ENCODE measurements at regions not wholly inside any gene's neighbourhood (a gene's known extent, or its start where the extent isn't known, plus 50 kb on each side); places are given as distances from the start of the nearest gene placed in this dataset.
"Not testable (repeated sequence)": the region's sequence is repeated elsewhere in the genome, so short reads cannot be mapped to it uniquely, and the experiment has no call there.

DNA sequence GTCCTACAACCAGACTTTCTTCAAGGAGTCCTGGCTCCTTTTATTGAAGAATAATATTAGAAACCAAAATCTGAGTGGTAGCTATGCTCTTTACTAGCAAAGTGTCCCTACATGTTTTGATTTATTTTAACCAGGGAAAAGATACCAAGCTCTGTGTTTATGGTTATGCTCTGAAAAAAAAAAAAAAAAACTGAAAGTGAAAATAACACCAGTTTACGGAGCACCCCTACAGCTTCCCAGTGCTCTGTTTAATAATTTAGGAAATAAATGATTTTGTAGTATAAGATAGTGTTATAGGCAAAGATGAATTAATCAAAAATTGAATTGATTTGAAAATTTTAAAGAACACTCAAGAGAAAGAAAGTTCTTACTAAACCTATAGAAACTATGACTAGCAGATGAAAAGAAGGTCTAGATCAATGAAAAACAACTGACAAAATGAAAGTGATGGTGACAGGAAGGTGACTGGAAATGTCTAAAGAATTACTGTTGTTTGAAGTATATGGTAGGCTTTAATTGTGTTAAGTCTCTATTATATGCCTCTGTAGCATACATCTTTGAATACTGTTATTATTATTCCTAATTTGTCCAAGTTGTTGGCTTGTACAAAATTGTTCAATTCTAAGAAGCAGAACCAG is 1698.4 kb upstream of the PCDH10 start:
- DNase-seq (ENCODE audit: low spot score), result no peak

DNA sequence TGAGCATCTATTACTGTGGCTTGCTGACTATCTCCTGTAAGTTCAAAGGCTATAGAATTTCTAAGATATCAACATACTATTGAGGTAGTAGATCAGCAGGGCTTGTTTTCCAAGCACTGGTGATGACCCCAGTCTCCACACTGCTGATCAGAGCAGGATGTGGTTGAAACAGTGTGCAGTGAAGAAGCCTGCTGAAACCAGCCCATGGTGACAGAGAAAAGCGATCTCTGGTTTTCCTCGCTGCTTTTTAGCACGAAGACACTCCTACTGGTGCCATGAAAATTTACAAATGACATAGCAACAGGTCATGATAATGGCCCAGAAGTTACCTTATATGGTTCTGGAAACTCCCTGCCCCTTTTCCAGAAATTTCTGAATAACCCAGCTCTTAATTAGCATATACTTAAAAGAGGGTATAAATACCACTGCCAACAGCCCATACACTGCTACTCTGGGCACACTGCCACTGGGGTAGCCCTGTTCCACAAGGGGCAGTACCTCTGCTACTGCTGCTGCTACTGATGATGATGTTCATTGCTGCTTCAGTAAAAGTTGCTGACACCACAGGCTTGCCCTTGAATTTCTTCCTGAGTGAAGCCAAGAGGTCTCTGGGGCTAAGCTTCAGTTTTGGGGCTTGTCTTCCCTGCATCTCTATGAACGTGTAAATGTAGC is 1689.5 kb upstream of the PCDH10 start:
- DNase-seq (ENCODE audit: low spot score), result peak; percentile 24

DNA sequence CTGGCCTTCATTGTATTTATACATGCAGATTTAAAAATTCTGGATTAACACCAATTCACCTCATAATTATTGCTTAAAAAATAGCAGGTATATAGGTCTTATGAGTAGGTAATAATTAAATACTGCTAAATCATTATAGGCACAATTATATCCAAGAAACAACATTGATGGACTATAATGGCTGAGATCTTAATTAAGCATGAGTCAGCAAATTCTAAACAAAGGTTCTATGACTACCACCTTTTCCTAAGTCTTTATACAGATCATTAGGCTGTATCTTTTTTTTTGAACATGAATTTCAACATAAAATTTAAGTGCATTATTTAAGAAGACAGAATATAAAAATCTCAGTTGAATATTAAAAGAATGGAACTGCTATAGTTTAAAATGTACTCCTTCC is 1678.7 kb upstream of the PCDH10 start:
- no peak for DNase-seq (ENCODE audit: low spot score)

DNA sequence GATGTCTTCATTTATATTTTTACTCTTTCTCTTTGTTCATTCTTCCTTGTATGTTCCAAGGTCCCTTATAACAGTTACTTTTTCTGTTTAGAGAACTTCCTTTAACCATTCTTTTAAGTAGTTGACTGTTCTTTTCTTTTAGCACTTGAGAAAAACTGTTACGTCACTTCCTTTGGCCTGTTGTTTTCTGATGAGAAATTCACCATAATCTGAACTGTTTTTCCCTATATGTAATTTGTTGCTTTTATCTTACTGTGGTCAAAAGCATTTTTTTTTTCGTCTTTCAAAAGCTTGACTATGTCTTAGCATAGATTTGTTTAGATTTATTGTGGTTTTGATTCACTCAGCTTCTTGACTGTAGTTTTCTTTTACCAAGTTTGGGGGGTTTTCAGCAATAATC is 1660.3 kb upstream of the PCDH10 start:
- DNase-seq (ENCODE audit: low spot score), result peak; percentile 61

DNA sequence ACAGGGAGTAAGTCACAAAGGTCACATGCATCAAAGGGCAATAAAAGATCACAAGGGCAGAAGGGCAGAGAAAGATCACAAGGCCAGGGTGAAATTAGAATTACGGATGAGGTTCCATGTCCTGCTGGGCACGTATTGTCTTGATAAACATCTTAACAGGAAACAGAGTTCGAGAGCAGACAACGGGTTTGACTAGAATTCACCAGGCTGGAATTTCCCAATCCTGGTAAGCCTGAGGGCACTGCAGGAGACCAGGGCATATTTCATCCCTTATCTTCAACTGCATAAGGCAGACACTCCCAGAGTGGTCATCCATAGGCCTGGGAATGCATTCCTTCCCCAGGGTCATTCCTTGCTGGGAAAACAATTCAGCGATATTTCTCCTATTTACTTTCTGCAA is 1652.9 kb upstream of the PCDH10 start:
- DNase-seq (ENCODE audit: low spot score), result not testable (repeated sequence)

DNA sequence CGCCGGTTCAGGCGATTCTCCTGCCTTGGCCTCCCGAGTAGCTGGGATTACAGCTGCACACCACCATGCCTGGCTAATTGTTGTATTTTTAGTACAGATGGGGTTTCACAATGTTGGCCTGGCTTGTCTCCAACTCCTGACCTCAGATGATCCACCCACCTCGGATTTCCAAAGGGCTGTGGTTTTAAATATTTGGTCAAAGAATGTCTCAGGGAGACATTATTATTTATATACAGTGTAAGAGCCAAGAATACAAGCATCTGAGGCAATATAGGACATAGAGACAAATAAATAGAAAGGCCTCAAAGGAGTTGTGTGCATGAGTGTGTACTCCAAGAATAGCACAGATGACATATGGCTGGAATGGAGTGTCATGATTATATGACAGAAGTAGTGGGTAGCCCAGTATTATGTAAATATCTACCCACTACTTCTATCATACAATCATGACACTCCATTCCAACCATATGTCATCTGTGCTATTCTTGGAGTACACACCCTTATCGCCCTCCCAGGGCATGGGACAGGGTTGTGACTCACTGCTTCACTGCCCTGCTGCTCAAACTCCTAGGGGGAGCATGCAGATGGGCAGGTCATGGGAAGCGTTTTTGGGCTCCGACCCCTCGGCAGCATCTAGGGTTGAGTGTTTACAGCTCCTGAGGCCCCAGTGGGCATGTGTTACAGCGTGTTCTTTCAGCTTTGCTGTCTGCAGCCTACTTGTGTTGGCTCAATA is 1649.8 kb upstream of the PCDH10 start:
- peak; percentile 84 for DNase-seq (ENCODE audit: low spot score)

DNA sequence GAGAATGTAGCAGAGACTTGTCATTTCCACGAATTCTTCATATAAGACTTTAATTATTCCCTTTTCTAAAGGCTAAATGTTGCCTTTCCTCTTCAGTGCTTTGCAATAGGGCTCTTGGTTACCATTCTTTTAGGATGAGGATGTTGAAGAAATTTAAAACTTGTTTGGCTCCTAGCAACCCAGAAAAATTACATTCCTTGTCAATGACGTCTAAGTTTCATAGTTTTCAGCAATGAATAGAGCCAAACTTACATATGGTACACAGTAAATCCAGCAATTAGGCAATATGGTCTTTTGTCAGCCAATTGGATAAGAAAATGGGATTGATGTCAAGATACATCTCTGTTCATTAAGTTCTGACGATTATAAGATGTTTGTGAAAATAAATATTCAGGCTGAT is 1639.6 kb upstream of the PCDH10 start:
- DNase-seq (ENCODE audit: low spot score), result no peak

DNA sequence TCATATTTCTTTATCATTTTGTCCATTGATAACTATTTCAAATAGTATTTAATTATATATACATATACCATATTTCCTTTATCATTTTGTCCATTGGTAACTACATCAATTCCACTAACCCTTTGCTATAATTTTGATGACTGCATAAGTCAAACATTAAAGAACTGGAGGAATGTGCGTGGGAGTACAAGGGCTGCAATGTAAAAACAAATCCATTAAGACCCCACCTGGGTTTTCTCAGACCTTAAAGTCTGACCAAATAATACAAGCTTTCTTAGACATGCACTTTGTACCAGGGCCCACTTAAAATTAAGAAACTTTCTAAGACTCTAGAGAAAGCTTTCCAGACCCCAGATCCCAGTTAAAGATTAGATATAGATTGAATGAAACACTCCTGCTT is 1622.4 kb upstream of the PCDH10 start:
- no peak for DNase-seq (ENCODE audit: low spot score)

DNA sequence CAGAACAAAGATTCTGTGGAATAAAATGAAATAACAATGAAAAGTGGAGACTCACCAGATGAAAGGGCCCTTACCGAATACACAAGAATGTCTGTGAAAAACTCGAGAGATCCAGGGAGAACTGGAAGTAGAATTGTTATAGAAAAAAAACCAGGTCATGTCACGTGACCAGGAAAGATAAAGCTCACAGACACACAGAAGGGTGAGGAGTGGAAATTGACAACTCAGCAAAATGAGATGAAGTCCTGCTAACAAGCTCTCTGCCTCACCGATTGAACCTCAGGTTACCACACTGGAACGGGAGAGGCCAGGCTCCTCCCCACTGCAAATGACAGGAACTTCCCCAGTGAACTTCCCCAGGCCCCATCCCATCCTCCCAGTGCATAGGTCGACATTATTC is 1618.0 kb upstream of the PCDH10 start:
- no peak for DNase-seq (ENCODE audit: low spot score)

DNA sequence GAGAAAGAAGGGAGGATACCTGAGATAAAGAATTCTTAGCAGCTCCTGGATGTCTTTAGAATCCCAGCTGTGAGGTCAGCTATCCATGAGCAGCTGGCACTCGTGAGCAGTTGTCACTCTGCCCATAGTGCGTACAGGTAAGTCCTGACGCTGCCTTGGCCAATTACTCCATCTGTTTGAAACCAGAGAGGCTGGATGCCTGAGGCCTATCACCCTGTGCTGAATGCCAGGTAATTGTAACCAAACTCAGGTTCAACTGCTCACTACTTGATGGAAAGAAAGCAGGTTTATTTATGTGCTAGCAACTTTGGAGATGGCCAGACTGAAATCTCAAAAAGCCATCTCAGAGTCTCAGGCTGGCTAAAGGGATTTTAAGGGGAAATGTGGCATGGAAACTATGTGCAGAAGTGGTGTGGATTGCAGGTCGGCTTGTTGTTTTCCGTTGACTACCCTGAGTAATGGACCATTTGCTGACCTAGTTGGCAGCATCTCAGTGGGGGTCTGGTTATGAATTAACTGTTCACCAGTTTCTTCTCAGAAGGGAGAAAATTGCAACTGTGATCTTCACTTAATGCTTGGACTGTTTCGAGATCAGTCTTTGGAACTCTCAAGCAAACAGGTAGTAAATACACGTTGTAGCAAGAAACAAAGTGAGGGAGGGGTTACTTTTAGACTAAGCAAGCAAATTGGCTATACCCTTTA is 1614.0 kb upstream of the PCDH10 start:
- DNase-seq (ENCODE audit: low spot score), result no peak

DNA sequence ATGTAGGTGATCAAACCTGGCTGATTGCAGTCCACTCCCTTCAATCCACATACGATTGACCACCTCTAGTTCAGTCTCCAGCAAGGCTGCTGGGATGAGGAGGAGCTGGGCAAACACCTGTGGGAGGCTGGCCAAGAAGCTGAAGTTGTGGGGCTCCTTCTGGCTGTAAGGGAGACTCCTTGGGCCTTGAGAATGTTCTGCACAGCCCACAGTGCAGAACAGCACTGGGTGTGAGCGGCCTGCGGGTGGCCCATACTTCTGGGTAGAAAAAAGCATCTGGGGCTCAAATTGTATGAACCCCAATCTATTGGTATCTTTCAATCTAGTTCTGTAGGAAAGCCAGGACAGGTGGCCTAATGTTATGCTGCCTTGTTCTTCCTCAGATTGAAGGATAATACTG is 1608.8 kb upstream of the PCDH10 start:
- DNase-seq (ENCODE audit: low spot score), result no peak

DNA sequence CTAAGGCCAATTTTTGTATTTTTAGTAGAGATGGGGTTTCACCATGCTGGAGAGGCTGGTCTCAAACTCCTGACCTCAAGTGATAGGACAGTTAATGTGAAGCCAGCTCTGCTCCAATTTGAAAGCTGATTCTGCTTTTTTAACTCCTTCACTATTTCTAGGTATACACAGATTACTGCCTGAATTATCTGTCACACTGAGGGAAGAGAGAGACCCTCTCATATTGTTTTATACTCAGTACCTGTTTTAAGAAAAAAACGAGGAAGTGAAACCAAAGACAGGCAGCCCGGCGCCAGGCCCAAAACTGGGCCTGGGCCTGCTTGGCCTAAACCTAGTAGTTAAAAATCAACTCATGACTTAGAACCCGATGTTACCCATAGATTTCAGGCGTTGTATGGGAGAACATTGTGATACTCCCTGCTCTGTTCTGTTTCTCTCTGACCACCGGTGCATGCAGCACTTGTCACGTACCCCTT is 1601.5 kb upstream of the PCDH10 start:
- no peak for DNase-seq (ENCODE audit: low spot score)

DNA sequence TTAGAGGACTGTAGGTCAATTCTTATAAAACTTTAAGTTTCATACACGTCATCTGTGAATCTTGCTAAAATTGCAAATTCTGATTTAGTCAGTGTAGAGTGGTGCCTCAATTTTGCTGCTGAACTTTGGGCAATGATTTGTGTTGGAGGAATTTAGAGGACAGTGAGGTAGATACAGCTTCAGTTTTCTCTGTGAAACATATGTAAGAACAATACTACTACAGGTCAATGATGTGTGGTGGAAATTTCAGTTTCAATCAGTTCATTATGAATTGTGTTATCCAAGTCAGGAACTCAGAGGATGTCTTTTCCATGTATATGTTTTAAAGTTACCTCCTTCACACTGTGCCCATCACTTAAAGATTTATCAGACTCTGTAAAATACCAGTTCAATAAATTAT is 1597.8 kb upstream of the PCDH10 start:
- DNase-seq (ENCODE audit: low spot score), result no peak

DNA sequence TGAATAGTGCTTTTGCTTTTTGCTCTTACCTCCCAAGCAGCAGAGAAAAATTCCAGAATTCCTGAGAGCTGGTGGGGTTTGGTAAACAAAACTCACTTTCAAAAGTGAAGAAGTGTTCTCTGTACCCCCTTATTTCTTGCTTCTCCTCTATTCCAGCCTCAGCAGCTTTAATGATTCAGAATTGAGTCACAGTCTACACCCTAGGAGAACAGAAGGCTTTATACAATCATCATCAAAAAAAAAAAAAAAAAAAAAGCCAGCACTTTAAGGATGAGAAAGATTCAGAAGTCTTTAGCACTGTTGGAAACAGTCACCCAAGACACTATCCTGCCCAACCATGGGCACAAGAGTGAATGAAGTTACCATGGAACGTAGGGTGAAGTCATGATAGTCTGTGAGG is 1583.1 kb upstream of the PCDH10 start:
- no peak for DNase-seq (ENCODE audit: low spot score)

DNA sequence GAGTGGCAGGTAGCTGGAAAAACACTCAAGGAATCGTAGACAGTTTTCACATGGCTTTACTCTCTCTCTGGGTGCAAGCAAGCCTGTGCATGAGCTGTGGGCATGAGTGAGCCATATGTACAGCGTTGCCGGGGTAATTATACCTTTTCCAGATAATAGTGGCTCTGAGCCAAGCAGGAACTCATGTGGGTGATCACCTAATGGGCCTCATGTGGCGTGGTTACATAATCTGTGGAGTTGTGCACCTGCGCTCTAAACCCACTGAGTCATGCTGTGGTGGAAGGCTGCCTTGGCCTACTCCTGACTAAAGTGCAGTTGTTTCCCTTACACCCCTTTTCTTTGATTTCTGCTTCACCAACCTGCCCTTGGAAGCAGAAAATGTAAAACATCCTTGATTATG is 1564.5 kb upstream of the PCDH10 start:
- no peak for DNase-seq (ENCODE audit: low spot score)

DNA sequence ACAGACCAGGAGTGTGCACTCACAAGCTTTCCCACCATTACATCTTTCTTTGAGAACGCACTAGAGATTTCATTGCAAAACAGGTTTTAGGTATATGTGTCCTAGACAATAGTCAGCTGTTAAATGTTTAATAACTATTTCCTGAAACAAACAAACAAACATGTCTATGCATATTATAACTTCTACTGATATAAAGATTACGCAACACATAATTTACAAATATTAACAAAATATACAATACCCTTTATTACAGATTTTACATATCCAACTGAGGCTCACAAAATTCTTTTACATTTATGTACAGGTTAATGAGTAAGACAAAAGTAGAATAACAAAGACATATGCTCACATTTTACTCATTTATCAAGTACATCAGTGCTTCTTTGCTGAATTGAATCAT is 1554.0 kb upstream of the PCDH10 start:
- no peak for DNase-seq (ENCODE audit: low spot score)

DNA sequence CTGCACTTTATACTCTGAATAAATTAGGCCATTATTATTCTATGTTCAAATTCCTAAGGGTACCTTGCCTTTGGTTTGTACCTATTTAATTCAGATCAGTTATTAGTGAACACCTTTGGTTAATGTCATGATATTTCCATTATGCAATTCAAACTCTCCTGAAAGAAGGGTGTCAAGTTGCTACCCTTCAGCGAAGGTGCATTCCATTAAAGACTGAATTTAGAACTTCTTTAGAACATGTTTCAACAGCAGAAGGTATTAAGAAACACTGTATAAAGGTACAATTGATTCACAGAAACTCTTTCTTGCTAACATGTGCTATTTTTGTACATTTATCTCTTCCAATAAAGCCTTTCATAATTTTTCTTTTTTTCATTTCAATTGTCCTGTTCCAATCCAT is 1545.4 kb upstream of the PCDH10 start:
- DNase-seq (ENCODE audit: low spot score), result no peak

DNA sequence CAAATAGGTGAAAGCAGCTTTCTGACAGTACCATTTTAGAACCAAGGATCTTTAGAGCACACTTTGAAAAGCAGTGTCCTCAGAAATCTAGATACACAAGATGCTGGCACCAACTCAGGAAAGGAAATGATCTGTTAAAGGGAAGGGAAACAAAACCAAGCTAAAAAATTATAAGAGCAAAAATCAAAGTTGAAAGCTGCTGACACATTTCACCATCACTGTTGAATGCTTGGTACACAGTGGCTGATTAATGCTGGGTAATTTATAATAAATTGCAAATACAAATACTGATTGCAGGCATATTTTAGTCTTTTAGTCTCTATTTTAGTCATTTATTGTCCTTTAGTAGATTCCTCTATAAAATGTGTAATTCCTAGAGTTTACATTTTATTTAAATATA is 1540.1 kb upstream of the PCDH10 start:
- no peak for DNase-seq (ENCODE audit: low spot score)

DNA sequence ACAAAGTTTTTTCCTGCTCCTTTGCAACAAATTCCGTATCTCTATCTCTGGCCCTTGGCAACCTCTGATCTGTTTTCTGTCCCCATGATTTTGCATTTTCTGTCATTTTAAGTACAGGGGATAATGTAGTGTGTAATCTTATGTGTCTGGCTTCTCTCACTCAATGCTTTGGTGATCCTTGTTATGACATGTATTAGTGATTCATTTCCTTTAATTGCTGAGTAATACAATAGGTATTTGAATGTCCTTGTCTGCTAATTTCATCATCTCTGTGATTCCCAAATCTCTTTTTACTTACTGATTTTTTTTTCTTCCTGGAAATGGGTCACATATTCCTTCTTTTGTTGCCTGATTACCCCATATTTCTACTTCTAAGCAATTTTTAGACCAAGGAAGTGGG is 1538.6 kb upstream of the PCDH10 start:
- DNase-seq (ENCODE audit: low spot score), result not testable (repeated sequence)

DNA sequence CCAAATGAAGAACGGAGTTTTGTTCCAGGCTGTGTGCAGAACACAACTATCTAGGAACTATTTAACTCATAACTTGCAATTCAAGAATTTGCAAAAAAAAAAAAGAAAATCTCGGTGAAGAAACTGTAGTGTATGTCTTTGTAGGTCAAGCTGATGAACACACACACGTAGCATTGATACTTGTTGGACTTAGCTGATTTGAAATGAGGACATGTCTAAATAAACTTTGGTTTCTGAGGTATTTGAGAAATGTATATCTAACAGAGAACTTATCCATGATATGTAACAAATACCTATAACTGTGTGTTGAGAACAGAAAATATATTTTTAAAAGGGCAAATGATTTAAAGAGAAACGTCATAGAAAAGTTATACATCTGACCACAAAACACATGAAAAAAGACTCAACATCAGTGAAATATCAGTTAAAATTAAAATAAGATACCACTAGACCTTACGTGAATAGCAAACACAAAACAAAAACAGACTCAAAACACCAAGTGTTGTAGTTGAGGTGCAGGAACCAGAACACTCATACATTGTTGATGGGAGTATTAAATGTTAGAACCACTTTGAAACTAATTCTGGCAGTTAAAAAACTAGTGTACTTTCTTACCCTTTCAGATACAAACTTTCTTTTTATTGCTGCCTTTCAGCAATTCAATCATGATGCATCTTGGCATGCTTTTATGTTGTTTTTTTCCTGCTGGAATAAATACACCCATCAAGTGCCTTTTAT is 1535.8 kb upstream of the PCDH10 start:
- no peak for DNase-seq (ENCODE audit: low spot score)

DNA sequence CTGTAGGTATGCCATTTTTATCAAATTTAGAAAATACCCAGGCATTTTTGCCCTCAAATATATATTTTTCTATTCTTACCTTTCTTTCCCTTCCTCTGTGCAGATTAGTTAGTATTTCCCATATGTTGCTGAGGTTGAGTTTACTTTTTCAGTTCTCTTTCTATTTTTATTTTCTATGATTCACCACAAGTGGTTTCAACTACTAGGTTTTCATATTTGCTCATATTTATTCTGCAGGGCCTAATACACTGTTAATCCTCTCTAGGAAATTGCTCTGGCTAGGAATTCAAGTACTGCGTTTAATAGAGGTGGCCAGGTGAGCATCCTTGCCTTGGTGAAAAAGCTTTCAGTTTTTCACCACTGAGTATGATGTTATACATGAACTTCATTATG is 1535.3 kb upstream of the PCDH10 start:
- DNase-seq (ENCODE audit: low spot score), result no peak

DNA sequence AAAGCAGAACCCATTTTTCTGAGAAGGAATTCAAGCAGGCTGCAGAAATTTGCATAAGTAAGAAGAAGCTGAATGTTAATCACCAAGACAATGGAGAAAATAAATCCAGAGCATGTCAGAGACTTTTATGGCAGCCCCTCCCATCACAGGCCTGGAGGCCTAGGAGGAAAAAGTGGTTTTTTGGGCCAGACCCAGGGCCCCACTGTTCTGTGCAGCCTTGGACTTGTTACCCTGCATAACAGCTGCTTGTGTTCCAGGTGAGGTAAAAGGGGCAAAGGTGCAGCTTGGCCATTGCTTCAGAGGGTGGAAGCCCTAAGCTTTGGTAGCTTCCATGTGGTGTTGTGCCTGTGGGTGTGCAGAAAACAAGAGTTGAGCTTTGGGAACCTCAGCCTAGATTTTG is 1516.2 kb upstream of the PCDH10 start:
- DNase-seq (ENCODE audit: low spot score), result no peak
